OCI-LY7 (cell line): ENCODE measurements at regions not wholly inside any gene's neighbourhood (a gene's known extent, or its start where the extent isn't known, plus 50 kb on each side); places are given as distances from the start of the nearest gene placed in this dataset.

ENCODE experiments used
- BruUV-seq: library from RNA; stranded (reverse); fragments of 400-500 nt; replicated peaks from 2 replicates; lab custom pipeline; 2021; lab: Mats Ljungman, UMichigan
- CTCF ChIA-PET: fragments of 300-600 bp; sonication (Branson Sonifier 250); formaldehyde crosslinking; loops from one replicate; lab custom pipeline; 2022; ENCODE audit warnings: antibody characterized with exemption; ENCODE audit not compliant: unreplicated experiment; lab: Charles Lee
- POLR2A ChIA-PET: fragments of 300-600 bp; sonication (Branson Sonifier 250); formaldehyde crosslinking; loops from one replicate; lab custom pipeline; 2022; ENCODE audit warnings: antibody characterized with exemption; lab: Charles Lee
- DNase-seq: peaks from one replicate; pipeline ENCODE4 v3.0.0-alpha.2; 2015; ENCODE audit warnings: low spot score
- H2AFZ ChIP-seq: fragments of 200-600 bp; sonication (generic), shearing (Covaris generic); 2 replicates; pipeline ENCODE4 v1.6.1; 2014; ENCODE audit warnings: mild to moderate bottlenecking, antibody characterized with exemption, low read length, moderate library complexity
- H3K27ac ChIP-seq: fragments of 200-600 bp; sonication (generic); 2 replicates; pipeline ENCODE4 v1.5.1; 2014; ENCODE audit warnings: mixed run types, low read depth, mild to moderate bottlenecking, moderate library complexity, low read length, inconsistent platforms; ENCODE audit not compliant: poor library complexity, severe bottlenecking
- H3K36me3 ChIP-seq: fragments of 200-600 bp; sonication (generic); 2 replicates; pipeline ENCODE4 v1.6.1; 2014; ENCODE audit warnings: mild to moderate bottlenecking, antibody characterized with exemption, low read length, moderate library complexity, mixed read lengths; ENCODE audit not compliant: insufficient read depth
- H3K4me1 ChIP-seq: fragments of 200-600 bp; sonication (generic); 2 replicates; pipeline ENCODE4 v1.5.1; 2014; ENCODE audit warnings: mild to moderate bottlenecking, low read length; ENCODE audit not compliant: insufficient read depth, poor library complexity, severe bottlenecking
- H3K4me2 ChIP-seq: fragments of 200-600 bp; sonication (generic); 2 replicates; pipeline ENCODE4 v1.6.1; 2014; ENCODE audit warnings: mild to moderate bottlenecking, low read length
- H3K4me3 ChIP-seq: fragments of 200-600 bp; sonication (generic); 2 replicates; pipeline ENCODE4 v1.5.1; 2014; ENCODE audit warnings: mild to moderate bottlenecking, low read depth, low read length; ENCODE audit not compliant: poor library complexity, severe bottlenecking
- H3K79me2 ChIP-seq: fragments of 200-600 bp; sonication (generic); 2 replicates; pipeline ENCODE4 v1.6.1; 2016; ENCODE audit warnings: low read depth, mild to moderate bottlenecking, low read length, moderate library complexity, mixed read lengths; ENCODE audit not compliant: insufficient read depth
- H3K9me2 ChIP-seq: fragments of 200-600 bp; sonication (generic); 2 replicates; pipeline ENCODE4 v1.6.1; 2016; ENCODE audit warnings: mild to moderate bottlenecking, low read length, mixed read lengths; ENCODE audit not compliant: insufficient read depth
- H3K9me3 ChIP-seq: fragments of 200-600 bp; sonication (generic); 2 replicates; pipeline ENCODE4 v1.6.1; 2014; ENCODE audit warnings: mild to moderate bottlenecking, mixed run types, low read length, mixed read lengths
- H4K20me1 ChIP-seq: fragments of 200-600 bp; sonication (generic); 2 replicates; pipeline ENCODE4 v1.6.1; 2014; ENCODE audit warnings: mild to moderate bottlenecking, antibody characterized with exemption, low read length, moderate library complexity, mixed read lengths; ENCODE audit not compliant: insufficient read depth
- CTCF ChIP-seq: fragments of 200-600 bp; sonication (generic); conservative IDR thresholded peaks from 2 replicates; pipeline ENCODE4 v1.5.1; 2014; ENCODE audit warnings: mild to moderate bottlenecking, antibody characterized with exemption, low read length, moderate library complexity, mixed read lengths
- EZH2phosphoT487 ChIP-seq: fragments of 200-600 bp; sonication (generic); IDR thresholded peaks from 2 replicates; pipeline ENCODE4 v1.6.1; 2018; ENCODE audit warnings: low read depth, borderline replicate concordance, mild to moderate bottlenecking, mixed run types, antibody characterized with exemption, low read length, moderate library complexity, mixed read lengths
- intact Hi-C: fragments of 100-400 bp; cut with micrococcal nuclease; formaldehyde crosslinking; loops from one replicate; pipeline ENCODE4 v1.10.0; 2022; ENCODE audit not compliant: unreplicated experiment

DNA sequence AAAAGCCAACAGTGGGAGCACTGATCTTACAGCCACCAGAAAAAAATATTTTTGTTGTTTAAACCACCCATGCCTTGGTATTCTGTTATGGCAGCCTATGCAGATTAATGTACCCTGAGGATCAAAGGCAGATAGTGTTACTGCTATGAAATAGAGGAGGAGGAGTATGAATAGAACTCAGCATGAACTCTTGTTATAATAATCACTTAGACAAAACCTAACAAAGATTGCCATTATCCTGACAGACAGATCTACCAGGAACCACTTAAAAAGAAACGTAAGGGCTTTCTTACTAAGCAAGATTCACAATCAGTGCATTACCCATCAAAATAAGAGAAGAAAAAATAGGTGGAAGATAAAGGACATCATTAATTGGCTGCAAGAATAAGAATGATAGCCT is 558.3 kb downstream of the GALC start:
- Histone ChIP-seq H3K4me3 (no peak overlapping the region), H2AFZ (no peak overlapping the region), H3K9me3 (no peaks in the 10 kb centered on the region), H3K9me2 (no peaks in the 10 kb centered on the region), H3K79me2 (no peaks in the 10 kb centered on the region), H3K4me2 (no peak overlapping the region), H3K27ac (no peak overlapping the region), H3K36me3 (no peaks in the 10 kb centered on the region), H3K4me1 (no peaks in the 10 kb centered on the region), H4K20me1 (no peaks in the 10 kb centered on the region)
- BruUV-seq: no TSS peak
- CTCF ChIA-PET: no interaction called here
- DNase-seq: no peak
- POLR2A ChIA-PET: no interaction called here
- TF ChIP-seq EZH2phosphoT487 (no peak), CTCF (no peak)
- intact Hi-C loops: no loop called here

- Histone ChIP-seq H3K79me2 (no peaks in the 10 kb centered on the region), H4K20me1 (no peaks in the 10 kb centered on the region), H3K27ac (no peak overlapping the region), H3K4me2 (no peak overlapping the region), H3K4me1 (no peaks in the 10 kb centered on the region), H3K4me3 (no peak overlapping the region), H3K9me3 (no peaks in the 10 kb centered on the region), H2AFZ (no peak overlapping the region), H3K9me2 (no peaks in the 10 kb centered on the region), H3K36me3 (no peaks in the 10 kb centered on the region)
- TF ChIP-seq CTCF: no peak
- no peak for DNase-seq
- ChIA-PET CTCF (no interaction called here), POLR2A (interaction anchor here (0.7 kb wide), 1 partner anchor 250 kb away, joined by 3 read pairs; no protein-coding TSS in a partner anchor)
- intact Hi-C loops: no loop called here
- no TSS peak for BruUV-seq
Observed at GRCh38 chr14:87434011-87434410, 559.0 kb downstream of the GALC start.

DNA sequence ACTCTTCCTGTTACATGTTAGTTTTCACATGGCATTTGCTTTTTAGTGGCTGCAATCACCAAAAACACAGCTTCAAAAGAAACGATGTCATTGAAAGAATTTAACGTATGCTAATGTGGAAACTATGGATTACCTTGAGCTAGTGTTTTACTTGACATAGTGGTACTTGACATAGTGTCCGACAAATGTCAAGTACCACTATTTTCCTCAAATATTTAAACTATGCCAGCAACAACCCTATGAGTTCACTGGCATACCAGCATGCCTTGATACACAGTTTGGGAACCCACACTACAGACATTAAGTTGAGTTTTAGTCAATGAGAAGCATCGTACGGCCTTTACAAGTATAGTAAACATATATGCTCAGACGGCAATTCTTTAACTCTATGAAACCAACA is 560.3 kb downstream of the GALC start:
- ChIA-PET POLR2A (interaction anchor here (1.0 kb wide), 1 partner anchor 145 kb away, joined by 5 read pairs; no protein-coding TSS in a partner anchor), CTCF (no interaction called here)
- Histone ChIP-seq H3K4me1 (no peaks in the 10 kb centered on the region), H3K36me3 (no peaks in the 10 kb centered on the region), H3K79me2 (no peaks in the 10 kb centered on the region), H3K4me2 (no peak overlapping the region), H4K20me1 (no peaks in the 10 kb centered on the region), H3K9me3 (no peaks in the 10 kb centered on the region), H3K4me3 (no peak overlapping the region), H3K9me2 (no peaks in the 10 kb centered on the region), H3K27ac (no peak overlapping the region), H2AFZ (no peak overlapping the region)
- intact Hi-C loops: no loop called here
- no TSS peak for BruUV-seq
- no peak for TF ChIP-seq CTCF
- no peak for TF ChIP-seq EZH2phosphoT487
- no peak for DNase-seq
